ENCODE measurements at regions not wholly inside any gene's neighbourhood (a gene's known extent, or its start where the extent isn't known, plus 50 kb on each side); places are given as distances from the start of the nearest gene placed in this dataset.

DNA sequence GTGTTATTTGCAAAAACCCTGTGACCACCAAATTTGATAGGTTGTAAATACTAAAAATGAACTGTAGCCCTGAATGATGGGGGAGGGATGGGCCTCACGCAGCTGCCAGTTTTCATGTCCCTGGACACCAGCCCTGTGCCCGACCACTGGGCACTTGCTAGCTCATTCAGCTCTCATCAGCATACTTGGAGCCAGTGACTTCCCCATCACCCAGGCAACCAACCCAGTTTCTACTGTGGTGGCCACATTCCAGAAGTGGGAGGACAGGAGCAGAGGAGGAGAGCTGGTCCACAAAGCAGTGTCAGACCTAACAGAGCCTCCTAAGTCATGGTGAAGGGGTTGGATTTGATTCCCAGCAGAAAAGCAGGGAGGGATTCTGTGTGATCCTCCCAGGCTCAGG is 128.2 kb downstream of the CPEB2 start:
- no peak for DNase-seq (ENCODE audit: low spot score)

DNA sequence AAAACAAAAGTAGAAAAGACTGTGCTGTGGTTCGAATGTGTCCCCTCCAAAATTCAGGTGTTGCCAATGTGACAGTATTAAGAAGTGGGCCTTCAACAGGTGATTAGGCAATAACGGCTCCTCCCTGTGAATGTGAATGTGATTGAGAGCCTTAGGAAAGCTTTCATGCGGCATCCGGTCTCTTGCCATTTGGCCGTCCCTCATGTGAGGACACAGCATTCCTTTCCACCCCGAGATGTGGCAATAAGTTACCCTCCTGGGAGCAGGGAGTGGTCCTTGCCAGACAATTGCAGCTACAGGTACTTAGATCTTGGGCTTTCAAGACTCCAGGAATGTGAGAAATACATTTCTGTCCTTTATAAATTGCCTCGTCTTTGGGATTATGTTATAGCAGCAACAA is 129.3 kb downstream of the CPEB2 start:
- no peak for DNase-seq (ENCODE audit: low spot score)

DNA sequence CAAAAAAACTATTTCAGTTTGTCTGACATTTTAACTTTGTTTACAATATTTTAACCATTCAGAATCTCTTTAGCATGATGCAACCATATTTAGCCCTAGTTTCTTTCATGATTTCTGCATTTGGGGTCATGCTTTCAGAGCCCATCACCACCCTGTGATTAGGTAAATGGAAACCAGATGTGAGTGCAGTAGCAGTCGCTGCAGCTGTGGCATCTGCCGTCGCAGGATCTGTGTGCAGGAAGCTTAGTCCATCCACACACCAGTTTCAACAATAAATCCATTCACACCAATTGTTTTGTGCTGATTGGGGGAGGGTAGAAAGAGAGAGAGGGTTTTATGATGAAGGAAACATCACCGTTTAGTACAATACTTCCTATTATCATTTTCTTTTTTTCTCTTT is 130.5 kb downstream of the CPEB2 start:
- no peak for DNase-seq (ENCODE audit: low spot score)

DNA sequence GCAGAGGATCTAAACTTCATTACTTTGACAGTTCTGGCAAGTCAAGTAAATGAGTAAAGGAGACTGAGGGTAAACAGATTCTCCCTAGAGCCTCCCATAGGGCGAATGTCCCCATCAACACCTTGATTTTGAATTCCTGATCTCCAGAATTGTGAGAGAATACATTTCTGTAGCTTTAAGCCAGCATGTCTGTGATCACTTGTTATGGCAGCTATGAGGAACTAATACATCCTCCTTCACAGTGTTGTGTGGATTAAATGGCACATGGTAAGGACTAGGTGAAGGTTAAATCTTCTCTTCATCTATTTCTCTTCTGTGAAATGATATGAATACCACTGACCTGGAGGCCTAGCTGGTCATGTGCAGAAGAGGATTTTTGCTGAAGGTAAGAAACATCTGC is 137.3 kb downstream of the CPEB2 start:
- no peak for DNase-seq (ENCODE audit: low spot score)

DNA sequence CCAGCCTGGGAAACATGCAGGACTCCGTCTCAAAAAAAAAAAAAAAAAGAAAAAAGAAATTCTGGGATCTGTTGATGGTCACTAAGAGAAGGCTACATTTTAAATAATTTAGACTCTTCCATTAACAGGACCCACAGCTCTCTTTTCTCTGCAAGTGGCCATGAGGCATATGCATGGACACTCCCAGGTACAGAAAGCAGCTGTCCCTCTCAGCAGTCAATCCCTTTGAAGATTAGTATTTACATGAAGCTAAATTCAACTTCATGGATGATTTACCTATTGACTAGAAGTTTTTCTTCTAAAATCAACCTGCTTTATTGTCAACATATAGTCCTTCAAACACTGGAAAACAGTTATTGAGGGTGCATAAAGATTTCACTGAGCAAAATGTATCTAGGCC is 139.9 kb downstream of the CPEB2 start:
- no peak for DNase-seq (ENCODE audit: low spot score)

DNA sequence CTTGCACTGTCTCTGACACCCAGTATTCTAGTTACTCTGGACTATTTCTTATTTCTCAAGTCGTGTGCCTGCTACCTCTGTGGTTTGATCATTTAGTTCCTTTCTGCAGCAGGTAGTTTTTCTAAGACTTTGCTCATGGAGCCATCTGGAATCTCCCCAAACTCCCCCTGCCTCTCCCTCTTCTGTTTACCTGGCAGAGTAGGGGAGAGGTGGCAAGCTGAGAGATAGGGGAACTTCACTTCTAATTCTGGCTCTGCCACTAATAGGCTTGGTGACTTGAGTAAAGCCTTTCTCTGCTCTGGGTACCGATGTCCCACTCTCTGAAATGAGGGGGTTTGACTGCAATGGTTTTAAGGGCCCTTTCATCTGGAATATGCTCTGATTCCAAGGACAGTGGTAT is 141.3 kb downstream of the CPEB2 start:
- DNase-seq (ENCODE audit: low spot score): no peak

DNA sequence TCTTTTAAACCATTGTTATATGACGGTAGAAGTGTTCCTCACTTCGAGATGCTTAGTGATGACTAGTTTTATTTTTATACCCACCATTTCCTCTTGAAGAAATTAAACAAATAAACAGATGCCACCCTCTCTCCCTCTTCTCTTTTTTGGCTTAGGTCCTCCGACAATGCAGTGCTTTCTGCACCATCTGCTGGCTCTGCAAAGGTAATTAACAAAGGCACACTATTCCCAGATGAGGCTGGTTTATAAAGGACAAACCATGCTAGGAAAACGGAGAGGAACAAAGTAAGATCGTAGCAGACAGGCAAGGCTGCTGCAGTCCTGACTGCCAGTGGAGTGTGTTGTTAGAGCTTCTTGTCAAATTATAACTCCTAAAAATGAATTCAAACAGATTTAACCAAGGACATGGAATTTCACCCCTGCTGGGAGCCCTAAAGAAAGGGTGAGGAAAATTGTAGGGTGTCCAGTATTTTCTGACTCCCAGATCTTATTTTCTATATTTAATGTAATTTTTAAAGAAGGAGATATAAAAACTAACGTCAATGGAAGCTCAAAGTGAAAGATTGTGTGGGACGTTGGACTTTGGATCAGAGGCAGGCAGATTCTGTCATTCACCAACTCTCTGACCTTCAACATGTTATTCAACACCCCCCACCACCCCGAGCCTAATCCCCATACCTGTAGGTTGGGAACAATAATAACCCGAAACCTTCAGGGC is 142.1 kb downstream of the CPEB2 start:
- DNase-seq (ENCODE audit: low spot score): no peak

DNA sequence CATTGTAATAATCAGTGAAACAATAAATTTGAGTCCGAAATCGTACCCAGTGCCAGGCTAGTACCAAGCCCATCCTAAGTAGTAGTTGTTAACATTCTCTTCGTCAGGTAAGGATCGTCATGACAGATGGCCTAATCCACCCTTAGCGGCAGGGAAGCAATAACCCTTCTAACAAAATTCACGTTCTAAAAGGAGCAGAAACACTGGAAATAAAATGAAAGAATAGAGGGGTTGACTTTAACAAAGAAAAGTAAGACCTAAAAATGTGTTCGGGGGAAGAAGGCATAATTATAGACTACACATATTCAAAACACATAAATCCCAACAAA is 142.7 kb downstream of the CPEB2 start:
- DNase-seq (ENCODE audit: low spot score): no peak

DNA sequence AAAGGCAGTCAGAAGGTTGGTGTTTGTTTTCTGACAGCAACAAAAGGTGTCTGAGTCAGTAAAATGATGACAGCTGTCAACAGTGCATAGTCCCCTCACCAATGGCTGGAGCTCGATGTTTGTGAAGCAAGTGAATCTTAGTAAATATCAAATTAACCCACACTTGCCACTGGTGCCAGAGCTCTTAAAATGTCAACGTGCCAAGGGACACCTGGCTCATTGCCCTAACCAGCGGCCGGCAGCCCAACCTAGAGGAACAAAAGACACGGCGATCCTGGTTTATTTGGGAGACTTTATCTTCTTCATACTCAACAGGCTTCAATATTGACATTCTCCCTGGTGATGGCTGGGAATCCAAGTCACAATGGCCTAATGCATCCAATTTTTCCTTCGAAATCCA is 143.4 kb downstream of the CPEB2 start:
- DNase-seq (ENCODE audit: low spot score): no peak

DNA sequence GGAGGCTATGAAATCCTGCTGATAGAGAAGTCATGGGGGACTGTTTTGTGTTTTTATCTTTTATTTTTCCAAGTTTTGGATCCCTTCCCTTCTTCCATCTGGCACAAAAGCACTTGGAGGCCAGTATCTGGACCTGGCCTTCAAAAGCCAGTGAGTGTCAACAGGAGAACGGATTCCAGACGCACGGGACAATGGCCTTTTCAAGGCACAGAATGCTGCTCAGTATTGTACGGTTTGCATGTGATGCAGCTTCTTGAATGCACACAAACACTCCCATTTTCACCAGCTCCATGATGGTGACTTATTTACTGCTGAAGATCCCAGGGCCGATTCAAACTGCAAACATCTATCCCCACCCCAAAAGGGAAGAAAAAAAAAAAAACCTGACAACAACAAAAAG is 145.4 kb downstream of the CPEB2 start:
- DNase-seq (ENCODE audit: low spot score): no peak

DNA sequence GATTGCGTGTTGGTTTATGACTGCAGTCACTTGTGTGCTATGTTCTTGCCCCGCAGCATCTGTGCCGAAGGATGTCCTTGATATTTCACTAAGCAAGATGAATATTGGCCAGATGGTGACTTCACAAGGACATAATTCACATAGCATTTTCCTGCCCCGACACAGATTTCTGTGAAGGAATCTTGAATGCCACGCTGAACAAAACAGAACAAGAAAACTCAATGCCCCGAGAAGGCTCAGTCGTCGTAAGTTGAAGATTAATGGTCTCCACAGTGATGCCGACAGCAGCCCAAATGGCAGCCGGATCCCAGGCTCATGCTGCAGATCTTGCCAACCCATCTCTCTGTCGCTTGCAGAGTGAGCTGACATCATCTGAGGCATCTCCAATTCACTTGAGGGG is 145.9 kb downstream of the CPEB2 start:
- DNase-seq (ENCODE audit: low spot score): no peak

DNA sequence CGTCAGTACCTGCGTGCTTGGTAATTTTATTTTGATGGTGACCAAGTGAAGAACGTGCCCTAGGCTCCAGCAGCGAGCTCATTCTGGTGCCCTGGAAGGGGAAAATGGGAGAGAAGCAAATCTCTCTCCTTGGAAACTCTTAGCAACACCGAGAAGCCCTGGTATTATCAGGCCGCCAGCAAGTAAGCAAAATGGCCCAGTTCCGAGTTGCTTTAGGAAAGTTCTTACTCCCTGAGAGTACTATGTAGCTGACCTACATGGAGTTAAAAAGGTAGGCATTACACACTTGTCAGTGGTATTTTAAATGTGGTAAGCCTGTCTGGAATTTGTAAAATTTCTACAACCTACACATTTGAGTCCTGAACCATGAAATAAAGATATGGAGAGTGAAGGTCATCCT is 146.4 kb downstream of the CPEB2 start:
- no peak for DNase-seq (ENCODE audit: low spot score)

DNA sequence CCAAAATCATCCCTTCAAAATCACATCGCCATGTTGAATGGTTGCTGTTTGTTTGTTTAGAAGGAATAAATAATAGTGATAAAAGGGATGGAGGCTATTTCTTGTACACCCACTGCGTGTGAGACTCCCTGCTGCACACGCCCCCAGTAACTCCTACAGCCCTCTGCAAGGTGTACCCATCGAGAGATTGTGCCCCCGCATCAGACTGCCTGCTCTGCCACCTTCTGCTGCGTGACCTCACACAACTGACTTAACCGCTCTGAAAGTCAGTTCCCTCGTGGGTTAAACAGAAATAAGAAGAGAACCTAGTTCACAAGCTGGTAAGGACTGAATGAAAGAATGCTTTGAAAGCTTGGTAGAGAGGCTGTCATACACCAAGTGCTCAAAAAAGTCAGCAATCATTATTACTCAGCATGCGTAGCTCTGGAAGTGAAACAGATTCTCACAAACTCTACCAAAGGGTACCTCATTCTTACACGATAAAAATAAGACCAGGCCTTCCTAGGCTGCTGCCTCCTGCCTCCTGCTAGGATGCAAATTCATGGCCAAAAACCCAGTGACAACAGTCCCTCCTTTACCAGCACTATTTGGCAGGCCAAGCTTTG is 147.1 kb downstream of the CPEB2 start:
- no peak for DNase-seq (ENCODE audit: low spot score)

DNA sequence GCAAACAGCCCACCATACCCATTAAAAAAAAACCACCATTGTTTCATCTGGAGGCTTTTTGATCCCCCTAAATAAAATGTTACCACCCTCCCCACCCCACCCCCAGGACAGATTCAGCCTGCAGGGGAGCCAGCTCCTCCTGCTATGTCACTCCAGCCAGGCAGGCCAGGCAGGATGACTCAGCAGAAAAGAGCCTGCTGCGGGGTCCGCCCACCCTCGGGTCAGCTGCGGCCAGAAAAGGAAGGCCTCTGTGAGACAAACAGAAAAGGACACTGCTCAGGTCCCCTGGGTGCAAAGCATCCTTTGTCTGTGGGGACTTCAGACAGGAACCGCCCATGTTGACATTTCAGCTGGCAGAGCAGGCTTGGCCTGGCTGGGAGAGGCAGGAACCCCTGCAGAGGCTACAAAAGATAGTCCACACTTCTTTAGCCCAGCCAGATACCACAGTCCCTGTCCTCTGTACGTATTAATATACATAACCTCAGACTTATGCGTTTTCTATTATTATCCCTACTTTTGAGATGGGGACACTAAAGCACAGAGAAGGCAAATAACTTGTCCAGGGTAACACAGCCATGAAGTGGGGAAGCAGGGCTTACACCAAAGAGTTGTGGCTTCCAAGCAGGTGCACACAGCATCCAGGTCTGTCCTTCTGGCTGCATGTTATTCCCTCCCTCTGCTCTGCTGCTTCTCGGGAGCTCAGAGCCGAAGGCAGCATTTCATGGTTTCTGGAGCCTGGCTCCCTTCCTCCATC is 147.7 kb downstream of the CPEB2 start:
- DNase-seq (ENCODE audit: low spot score): peak; percentile 89

DNA sequence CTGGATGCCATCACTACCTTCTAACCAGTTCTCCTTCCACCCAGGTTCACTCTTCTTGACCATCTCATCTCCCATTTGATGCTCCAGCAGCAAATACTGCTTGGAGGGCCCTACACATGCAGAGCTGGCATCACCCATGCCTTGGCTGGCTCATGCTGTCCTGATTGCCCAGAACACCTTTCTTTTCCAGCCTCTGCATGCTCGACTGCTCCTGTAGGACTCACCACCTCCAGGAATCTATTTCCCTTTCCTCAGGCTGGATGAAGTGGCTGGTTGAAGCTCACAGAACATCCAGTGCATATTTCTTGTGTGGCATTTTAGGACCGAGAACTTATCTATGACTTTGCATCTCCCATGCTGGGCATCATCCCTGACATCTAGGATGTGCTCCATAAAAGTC is 148.3 kb downstream of the CPEB2 start:
- no peak for DNase-seq (ENCODE audit: low spot score)

DNA sequence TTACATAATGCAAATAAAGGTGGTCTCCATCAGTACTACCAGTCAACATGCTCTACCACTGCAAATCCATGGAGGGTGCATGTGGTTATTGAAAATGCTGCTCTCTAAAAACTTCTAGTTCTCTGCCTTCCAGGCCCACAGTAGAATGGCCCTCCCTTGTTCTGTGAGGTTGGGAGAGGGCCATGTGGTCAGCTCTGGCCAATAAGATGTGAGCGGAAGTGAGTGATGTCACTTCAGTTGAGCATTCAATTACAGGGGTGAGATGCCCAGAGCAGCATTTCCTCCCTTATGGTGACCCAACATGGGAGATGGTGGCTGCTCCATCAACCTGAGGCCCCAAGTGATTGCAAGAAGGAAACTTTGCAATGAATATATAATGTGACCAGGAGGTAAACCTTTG is 148.8 kb downstream of the CPEB2 start:
- DNase-seq (ENCODE audit: low spot score): no peak

DNA sequence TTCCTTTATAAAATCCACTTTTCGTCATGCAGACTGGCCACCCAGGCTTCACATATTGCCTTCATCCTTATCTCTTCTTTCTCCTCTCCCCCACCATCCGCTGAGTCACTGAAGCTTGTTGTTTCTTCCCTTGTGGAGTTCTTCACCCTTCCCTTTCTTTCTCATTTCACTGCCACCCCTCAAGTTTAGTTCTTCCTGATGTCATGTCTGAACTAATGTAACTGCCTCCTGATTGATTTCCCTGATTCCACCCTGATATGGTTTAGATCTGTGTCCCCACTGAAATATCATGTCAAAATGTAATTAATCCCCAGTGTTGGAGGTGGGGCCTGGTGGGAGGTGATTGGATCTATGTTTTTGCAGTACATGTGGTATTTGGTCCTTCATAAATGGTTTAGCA is 151.4 kb downstream of the CPEB2 start:
- DNase-seq (ENCODE audit: low spot score): no peak

DNA sequence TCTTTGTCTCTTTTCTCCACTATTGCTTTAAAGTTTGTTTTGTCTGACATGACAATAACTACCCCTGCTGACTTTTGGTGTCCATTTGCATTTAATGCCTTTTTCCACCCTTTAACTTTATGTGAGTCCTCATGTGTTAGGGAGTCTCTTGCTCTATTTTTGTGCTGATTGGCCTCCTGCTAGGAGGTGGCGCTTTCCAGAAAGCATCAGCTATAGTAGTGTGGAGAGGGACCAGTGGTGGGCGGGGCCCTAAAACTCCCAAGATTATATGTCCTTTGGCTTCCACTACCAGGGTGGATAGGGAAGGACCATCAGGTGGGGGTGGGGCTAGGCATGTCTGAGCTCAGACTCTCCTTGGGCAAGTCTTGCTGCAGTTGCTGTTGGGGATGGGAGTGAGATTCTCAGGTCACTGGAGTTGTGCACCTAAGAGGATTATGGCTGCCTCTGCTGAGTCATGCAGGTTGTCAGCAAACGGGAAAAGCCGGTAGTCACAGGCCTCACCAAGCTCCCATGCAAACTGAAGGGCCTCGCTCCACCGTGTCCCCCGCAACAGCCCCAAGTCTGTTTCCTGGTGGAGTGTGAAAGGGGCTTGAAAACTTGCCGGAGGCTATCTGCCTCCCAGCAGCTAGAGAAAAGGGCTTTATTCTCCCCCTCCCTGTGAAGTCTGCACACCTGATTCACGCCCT is 156.3 kb downstream of the CPEB2 start:
- DNase-seq (ENCODE audit: low spot score): no peak

DNA sequence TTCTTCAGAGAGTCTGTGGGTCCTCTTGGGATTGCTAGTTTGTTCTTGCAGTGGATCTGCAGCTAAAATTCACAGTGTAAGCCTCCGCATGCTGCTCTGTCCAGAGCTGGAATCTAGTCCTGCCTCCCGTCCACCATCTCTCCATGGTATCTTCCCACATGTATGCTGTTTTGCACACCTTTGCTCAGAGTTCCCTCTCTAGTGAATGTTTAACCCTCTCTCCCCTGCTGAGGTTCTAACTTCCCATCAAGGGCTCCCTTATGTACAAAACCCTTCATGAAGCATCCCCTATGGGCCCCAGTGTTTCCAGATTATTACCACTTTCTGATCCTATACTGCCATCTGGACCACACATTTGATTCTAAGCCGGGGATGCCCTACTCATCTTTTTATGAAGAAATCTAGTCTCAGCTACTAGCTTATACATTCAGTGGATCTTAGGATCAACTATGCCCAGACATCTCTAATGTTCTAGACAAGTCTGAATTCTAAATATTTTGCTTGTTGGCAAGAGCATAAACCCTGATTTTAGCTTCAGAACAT is 157.3 kb downstream of the CPEB2 start:
- no peak for DNase-seq (ENCODE audit: low spot score)

DNA sequence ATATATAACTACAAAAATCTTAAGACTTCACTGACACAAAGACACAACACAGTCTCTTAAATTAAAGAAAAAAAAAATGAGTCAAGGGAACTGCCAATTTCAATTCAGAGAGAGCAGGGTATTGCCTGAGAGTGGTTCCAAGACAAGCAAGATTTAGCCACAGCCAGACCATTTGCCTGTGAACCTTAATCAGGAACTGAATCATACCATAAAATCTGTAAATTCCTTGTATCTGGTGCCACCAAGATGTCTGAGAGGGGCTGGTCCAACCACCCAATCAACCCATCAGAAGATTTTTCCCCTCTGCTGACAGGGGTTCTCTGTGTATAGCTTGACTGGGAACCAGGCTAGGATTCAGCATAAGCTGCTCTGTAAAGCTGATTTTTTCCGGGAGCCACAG is 159.2 kb downstream of the CPEB2 start:
- no peak for DNase-seq (ENCODE audit: low spot score)

DNA sequence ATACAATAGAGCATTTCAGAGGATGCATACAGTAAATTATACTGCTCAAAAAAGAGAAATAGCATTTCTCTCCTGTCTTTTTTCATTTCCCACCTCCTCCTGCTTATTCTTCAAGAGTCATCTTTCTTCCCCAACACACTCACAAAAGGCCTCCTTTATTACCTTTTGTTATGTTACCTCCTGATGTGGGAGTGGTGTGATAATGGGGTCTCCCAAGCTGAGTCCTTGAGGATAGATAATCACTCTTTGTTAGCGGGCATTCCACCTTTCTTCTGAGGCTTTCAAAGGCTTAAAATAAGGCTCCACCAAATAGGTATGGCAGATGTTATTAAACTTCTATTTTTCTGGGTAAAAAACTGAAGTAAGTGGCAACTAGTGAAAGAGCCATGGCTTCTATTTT is 159.8 kb downstream of the CPEB2 start:
- no peak for DNase-seq (ENCODE audit: low spot score)

DNA sequence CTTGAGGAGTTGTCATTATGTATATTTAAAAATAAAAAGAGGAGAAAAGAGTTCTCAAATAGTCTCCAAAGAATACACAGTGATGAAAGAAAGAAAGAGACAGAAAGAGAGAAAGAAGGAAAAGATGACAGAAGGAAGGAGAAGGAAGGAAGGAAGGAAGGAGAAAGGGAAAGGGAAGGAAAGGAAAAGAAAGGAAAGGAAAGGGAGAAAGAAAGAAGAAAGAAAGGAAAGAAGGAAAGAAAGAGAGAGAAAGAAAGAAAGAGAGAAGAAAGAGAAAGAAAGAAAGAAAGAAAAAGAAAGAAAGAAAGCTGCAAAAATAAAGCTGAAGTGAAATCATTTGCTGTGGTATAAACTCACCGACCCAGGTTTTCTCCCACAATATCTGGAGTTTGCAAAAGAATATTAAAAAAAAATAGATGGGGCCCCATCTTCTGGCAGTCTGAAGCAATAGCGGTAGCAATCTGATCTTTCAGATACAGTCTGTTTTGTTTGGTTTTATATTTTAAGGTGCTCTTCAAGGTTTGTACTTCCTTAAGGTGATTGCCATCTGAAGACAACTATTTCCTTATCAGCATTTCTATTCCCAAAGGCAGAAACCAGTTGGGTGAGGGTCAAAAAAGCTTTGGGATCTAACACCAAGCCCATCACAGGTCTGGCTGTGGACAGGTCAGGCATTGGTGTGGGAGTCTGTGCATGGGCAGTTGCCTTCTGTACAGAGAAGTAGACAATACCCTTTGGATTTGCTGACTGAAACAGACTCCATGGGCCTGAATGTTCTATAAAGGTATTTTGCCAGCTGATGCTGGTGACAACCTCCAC is 160.4 kb downstream of the CPEB2 start:
- DNase-seq (ENCODE audit: low spot score): peak; percentile 51
